Naive thymus-derived CD4-positive, alpha-beta T cell (primary cell): ENCODE measurements at regions not wholly inside any gene's neighbourhood (a gene's known extent, or its start where the extent isn't known, plus 50 kb on each side); places are given as distances from the start of the nearest gene placed in this dataset.

Experiments used
- ATAC-seq: fragments of 150-1000 bp; cut with Tn5 transposase; 2 replicates; pipeline ENCODE4 v1.10.0; 2021; ENCODE audit warnings: mild to moderate bottlenecking, moderate library complexity
- CTCF ChIA-PET: fragments of 350-600 bp; sonication (Branson Sonifier 250); formaldehyde crosslinking; loops from one replicate; lab custom pipeline; 2021; ENCODE audit warnings: antibody characterized with exemption; lab: Charles Lee
- POLR2A ChIA-PET: fragments of 350-600 bp; sonication (Branson Sonifier 250); formaldehyde crosslinking; loops from one replicate; lab custom pipeline; 2021; ENCODE audit warnings: antibody characterized with exemption, inconsistent platforms; lab: Charles Lee
- DNase-seq, 9 donors: peaks; one replicate each; pipeline versions ENCODE4 v3.0.0 to v3.0.0-alpha.2; 2020 to 2022; ENCODE audit warnings: mixed read lengths in 1 of 9
- H3K27ac ChIP-seq: one replicate; pipeline ENCODE4 v1.7.0; 2013; ENCODE audit warnings: mild to moderate bottlenecking, low read depth, low read length, moderate library complexity
- H3K27me3 ChIP-seq, 2 donors: one replicate each; pipeline ENCODE4 v1.7.0; 2013; ENCODE audit warnings: low read length in 2 of 2, mild to moderate bottlenecking in 2 of 2, moderate library complexity in 2 of 2; ENCODE audit not compliant: control insufficient read depth in 2 of 2, insufficient read depth in 2 of 2
- H3K36me3 ChIP-seq, 3 experiments: 1 replicate in 2 of 3; 2 replicates in 1 of 3; pipeline ENCODE4 v1.7.0; 2013; ENCODE audit warnings: low read length in 3 of 3, mild to moderate bottlenecking in 3 of 3, moderate library complexity in 1 of 3; ENCODE audit not compliant: insufficient read depth in 3 of 3, control insufficient read depth in 2 of 3
- H3K4me1 ChIP-seq, 2 donors: one replicate each; pipeline ENCODE4 v1.7.0; 2013; ENCODE audit warnings: low read length in 2 of 2, mild to moderate bottlenecking in 2 of 2, moderate library complexity in 1 of 2; ENCODE audit not compliant: control insufficient read depth in 2 of 2, insufficient read depth in 2 of 2
- H3K4me3 ChIP-seq: 2 replicates; pipeline ENCODE4 v1.7.0; 2013; ENCODE audit warnings: mild to moderate bottlenecking, low read length
- H3K9me3 ChIP-seq, 3 experiments: 1 replicate in 2 of 3; 2 replicates in 1 of 3; pipeline ENCODE4 v1.7.0; 2013; ENCODE audit warnings: low read length in 3 of 3; ENCODE audit not compliant: control insufficient read depth in 2 of 3
- H3K27ac Mint-ChIP-seq, 9 donors: one replicate each; pipeline ENCODE4 v1.8.0; 2020 to 2022; ENCODE audit warnings: mixed read lengths in 9 of 9, mild to moderate bottlenecking in 8 of 9, moderate library complexity in 5 of 9, inconsistent platforms in 2 of 9
- H3K27me3 Mint-ChIP-seq, 5 donors: one replicate each; pipeline ENCODE4 v1.8.0; 2021 to 2022; ENCODE audit warnings: mixed read lengths in 5 of 5, mild to moderate bottlenecking in 1 of 5
- H3K36me3 Mint-ChIP-seq, 5 donors: one replicate each; pipeline ENCODE4 v1.8.0; 2020 to 2022; ENCODE audit warnings: mixed read lengths in 5 of 5, mild to moderate bottlenecking in 3 of 5, inconsistent platforms in 1 of 5
- H3K4me1 Mint-ChIP-seq, 7 donors: one replicate each; pipeline ENCODE4 v1.8.0; 2020 to 2022; ENCODE audit warnings: mixed read lengths in 7 of 7, mild to moderate bottlenecking in 3 of 7, inconsistent platforms in 1 of 7
- H3K4me3 Mint-ChIP-seq, 10 donors: one replicate each; pipeline ENCODE4 v1.8.0; 2020 to 2022; ENCODE audit warnings: mild to moderate bottlenecking in 10 of 10, mixed read lengths in 10 of 10, moderate library complexity in 6 of 10, inconsistent platforms in 2 of 10
- H3K9me3 Mint-ChIP-seq, 11 donors: one replicate each; pipeline ENCODE4 v1.8.0; 2020 to 2022; ENCODE audit warnings: mixed read lengths in 11 of 11, mild to moderate bottlenecking in 4 of 11, inconsistent platforms in 1 of 11, moderate library complexity in 1 of 11
- intact Hi-C, 2 donors: fragments of 100-400 bp; cut with micrococcal nuclease; formaldehyde crosslinking; loops; one replicate each; pipeline ENCODE4 v1.15.1; 2023

DNA sequence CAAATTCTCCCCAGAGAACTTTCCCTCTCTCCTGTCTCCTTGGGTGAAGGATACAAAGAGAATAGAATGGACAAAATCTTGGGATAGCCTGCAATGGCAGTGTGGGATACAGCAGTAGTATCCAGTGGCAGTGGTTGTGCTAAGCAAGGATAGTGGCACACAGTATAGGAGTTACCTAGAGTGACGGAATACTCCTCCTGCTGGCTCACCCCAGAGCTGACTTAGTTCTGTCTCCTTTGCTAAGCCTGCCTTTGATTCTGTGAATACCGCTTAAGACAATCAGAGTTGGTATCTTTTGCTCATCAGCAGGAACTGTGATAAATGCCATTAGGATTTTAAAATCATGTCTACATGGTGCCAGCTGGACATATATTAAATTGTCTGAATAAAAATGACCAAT lies 404.3 kb downstream of the JRKL start:
- DNase-seq = no peak
- no peak overlapping the region for H3K4me3 ChIP-seq
- no peaks in the 10 kb centered on the region for H3K27me3 ChIP-seq
- no peak overlapping the region for H3K27ac ChIP-seq
- H3K4me1 ChIP-seq = no peaks in the 10 kb centered on the region
- H3K27me3 Mint-ChIP-seq = no peaks in the 10 kb centered on the region
- ATAC-seq = no peak
- intact Hi-C loops = no loop called here
- POLR2A ChIA-PET = interaction anchor here (1.1 kb wide), 1 partner anchor 55 kb away, joined by 3 read pairs; no protein-coding TSS in a partner anchor
- CTCF ChIA-PET = no interaction called here
- H3K27ac Mint-ChIP-seq = no peak overlapping the region
- no peaks in the 10 kb centered on the region for H3K36me3 Mint-ChIP-seq
- H3K4me3 Mint-ChIP-seq = no peak overlapping the region
- H3K4me1 Mint-ChIP-seq = no peaks in the 10 kb centered on the region
- peaks cover 0 to 17% (median 5%) of the 10 kb centered on the region in 11 donors for H3K9me3 Mint-ChIP-seq
- H3K9me3 ChIP-seq = no peaks in the 10 kb centered on the region
- no peaks in the 10 kb centered on the region for H3K36me3 ChIP-seq

DNA sequence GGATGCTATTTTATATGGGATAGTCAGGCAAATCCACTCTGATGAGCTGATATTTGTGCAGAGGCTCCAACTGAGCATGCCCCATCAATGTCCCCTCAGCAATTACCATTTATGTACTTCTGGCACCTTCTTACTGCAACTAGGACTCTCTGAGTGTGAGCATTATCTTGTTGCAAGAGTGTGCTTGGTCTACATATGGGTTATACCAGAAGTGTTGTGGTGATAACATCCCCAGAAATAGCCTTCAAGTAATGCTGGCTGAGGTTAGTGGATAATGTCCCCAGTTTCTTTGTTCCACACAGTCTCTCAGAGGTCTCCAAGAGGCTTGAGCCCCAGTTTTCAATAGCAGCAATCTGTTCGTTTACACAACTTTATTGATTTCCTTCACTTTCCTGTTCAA lies 408.6 kb downstream of the JRKL start:
- intact Hi-C loops = no loop called here
- H3K27me3 ChIP-seq = no peaks in the 10 kb centered on the region
- H3K27me3 Mint-ChIP-seq = no peaks in the 10 kb centered on the region
- peaks cover 0 to 4% (median 0%) of the 10 kb centered on the region in 11 donors for H3K9me3 Mint-ChIP-seq
- no peaks in the 10 kb centered on the region for H3K4me1 ChIP-seq
- no peaks in the 10 kb centered on the region for H3K4me1 Mint-ChIP-seq
- H3K36me3 Mint-ChIP-seq = no peaks in the 10 kb centered on the region
- H3K4me3 Mint-ChIP-seq = no peak overlapping the region
- H3K27ac ChIP-seq = no peak overlapping the region
- no peaks in the 10 kb centered on the region for H3K9me3 ChIP-seq
- ChIA-PET CTCF (no interaction called here), POLR2A (no interaction called here)
- ATAC-seq (no peak), DNase-seq (no peak)
- H3K36me3 ChIP-seq = no peaks in the 10 kb centered on the region
- no peak overlapping the region for H3K4me3 ChIP-seq
- H3K27ac Mint-ChIP-seq = no peak overlapping the region

DNA sequence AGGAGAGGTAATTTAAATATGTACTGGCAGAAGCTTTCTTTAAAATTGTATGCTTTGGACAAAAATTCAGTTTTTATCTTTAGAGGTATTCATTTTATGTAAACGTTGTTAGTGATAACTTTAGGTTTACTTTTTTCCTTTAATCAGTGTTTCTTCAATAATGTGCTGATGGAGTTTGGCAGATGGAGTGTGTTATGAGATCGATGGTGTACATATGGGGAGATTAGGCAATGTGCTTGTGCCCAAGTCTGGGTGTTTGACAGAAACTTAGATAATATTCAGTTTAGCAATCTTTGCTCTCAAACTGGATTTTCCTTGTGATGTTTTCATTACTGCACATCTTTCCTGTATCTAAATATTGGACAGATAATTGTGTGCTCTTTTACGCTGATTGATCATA lies 425.4 kb downstream of the JRKL start:
- H3K27ac Mint-ChIP-seq = no peak overlapping the region
- CTCF ChIA-PET = no interaction called here
- Histone ChIP-seq H3K27me3 (no peaks in the 10 kb centered on the region), H3K4me3 (no peak overlapping the region), H3K27ac (no peak overlapping the region), H3K4me1 (no peaks in the 10 kb centered on the region), H3K36me3 (no peaks in the 10 kb centered on the region), H3K9me3 (no peaks in the 10 kb centered on the region)
- H3K4me3 Mint-ChIP-seq = no peak overlapping the region
- intact Hi-C loops = no loop called here
- H3K9me3 Mint-ChIP-seq = peaks cover 0 to 11% (median 5%) of the 10 kb centered on the region in 11 donors
- no peak for ATAC-seq
- no peaks in the 10 kb centered on the region for H3K36me3 Mint-ChIP-seq
- H3K27me3 Mint-ChIP-seq = peaks cover 0 to 3% (median 0%) of the 10 kb centered on the region in 5 donors
- no peak for DNase-seq
- POLR2A ChIA-PET = no interaction called here
- H3K4me1 Mint-ChIP-seq = no peaks in the 10 kb centered on the region

DNA sequence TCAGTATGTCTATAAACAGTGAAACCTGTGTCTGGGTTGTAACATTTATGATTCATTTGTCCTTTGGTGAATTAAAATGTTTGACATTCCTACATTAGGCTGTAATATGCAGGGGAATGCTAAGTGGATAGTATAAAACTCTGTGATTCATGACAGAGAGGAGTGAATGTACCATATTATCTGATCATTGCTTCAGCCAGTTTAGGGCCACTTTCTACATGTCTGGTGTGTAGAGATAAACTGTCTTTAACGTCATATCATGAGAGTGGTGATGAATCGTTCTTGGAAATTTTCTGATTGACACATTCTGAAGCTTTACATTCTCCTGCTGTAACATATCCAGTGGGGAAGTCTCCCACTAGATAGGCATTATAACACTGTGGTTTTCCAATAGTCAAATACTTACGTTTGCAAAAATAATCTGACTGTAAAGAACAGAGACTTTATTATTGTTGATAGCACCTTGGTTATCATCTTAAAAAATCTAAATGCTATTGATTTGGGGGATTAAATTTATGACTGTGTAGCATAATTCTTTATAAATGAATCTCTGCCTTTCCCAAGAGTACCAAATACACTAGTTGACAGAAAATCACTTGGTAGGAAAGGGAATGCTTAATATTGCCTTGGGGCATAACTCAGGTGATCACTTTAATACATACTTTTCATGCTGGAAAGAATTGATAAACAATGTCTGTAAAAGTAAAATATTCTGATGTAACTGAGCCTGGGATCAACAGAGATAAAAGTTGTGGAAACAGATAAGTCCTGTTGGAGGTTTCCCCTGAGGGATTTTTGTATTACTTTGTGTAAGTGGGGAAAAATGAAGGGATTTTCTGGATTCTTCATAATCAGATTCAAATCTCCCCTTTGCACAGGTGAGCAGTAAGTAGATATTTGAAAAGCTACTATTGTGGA lies 427.9 kb downstream of the JRKL start:
- Mint-ChIP-seq H3K4me3 (no peak overlapping the region), H3K4me1 (no peaks in the 10 kb centered on the region), H3K9me3 (peaks cover 0 to 9% (median 5%) of the 10 kb centered on the region in 11 donors), H3K36me3 (no peaks in the 10 kb centered on the region), H3K27ac (no peak overlapping the region), H3K27me3 (peaks cover 0 to 3% (median 0%) of the 10 kb centered on the region in 5 donors)
- intact Hi-C loops = no loop called here
- CTCF ChIA-PET = no interaction called here
- Histone ChIP-seq H3K4me1 (no peaks in the 10 kb centered on the region), H3K36me3 (no peaks in the 10 kb centered on the region), H3K27me3 (no peaks in the 10 kb centered on the region), H3K9me3 (no peaks in the 10 kb centered on the region), H3K4me3 (no peak overlapping the region), H3K27ac (no peak overlapping the region)
- ATAC-seq = no peak
- POLR2A ChIA-PET = no interaction called here
- DNase-seq = no peak

DNA sequence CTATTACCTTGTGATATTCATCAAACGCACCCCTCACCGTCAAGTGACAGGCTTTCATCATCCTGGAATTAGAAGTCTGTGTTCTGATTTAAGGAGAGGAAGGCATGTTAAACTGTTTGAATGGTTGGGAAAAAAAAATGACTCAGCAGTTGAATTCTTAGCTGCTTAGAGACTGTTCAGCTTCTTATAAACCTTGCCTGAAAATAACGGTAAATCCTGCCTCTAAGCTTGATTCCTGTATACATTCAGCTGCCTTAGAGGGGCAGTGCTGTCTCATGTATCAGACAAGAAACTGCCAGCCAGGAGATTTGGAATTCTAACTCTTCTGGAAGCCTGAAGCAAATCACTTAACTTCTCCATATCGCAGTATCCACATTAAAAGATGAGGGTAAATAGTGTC lies 437.4 kb downstream of the JRKL start:
- Mint-ChIP-seq H3K4me3 (no peak overlapping the region), H3K27me3 (no peaks in the 10 kb centered on the region), H3K27ac (no peak overlapping the region), H3K36me3 (no peaks in the 10 kb centered on the region), H3K4me1 (no peaks in the 10 kb centered on the region), H3K9me3 (peaks cover 0 to 6% (median 0%) of the 10 kb centered on the region in 11 donors)
- POLR2A ChIA-PET = no interaction called here
- CTCF ChIA-PET = no interaction called here
- no peaks in the 10 kb centered on the region for H3K4me1 ChIP-seq
- no peak overlapping the region for H3K27ac ChIP-seq
- no peak overlapping the region for H3K4me3 ChIP-seq
- ATAC-seq (no peak), DNase-seq (no peak)
- intact Hi-C loops = no loop called here
- H3K27me3 ChIP-seq = no peaks in the 10 kb centered on the region
- no peaks in the 10 kb centered on the region for H3K9me3 ChIP-seq
- H3K36me3 ChIP-seq = no peaks in the 10 kb centered on the region

DNA sequence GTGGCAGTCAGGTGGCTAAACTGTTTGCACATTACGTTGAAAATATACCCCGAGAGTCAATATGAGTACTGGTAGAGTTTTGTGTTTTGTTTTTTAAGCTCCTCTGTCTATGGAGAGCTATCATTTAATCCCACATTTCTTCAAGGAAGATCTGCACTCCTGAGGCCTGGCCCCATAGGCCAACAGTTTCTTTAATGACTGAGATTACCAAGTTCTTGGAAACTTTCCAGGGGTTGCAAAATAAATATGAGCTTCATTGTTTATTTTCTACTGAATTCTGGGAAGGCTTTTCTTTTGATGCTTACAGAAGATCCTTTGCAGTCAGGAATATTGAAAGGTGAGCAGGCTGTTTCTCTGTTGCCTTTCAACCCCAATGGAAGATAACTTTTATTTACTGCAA lies 452.0 kb downstream of the JRKL start:
- no peaks in the 10 kb centered on the region for H3K4me1 Mint-ChIP-seq
- intact Hi-C loops = no loop called here
- ChIA-PET CTCF (no interaction called here), POLR2A (no interaction called here)
- H3K36me3 ChIP-seq = no peaks in the 10 kb centered on the region
- H3K27me3 Mint-ChIP-seq = no peaks in the 10 kb centered on the region
- H3K27ac ChIP-seq = no peak overlapping the region
- no peak for ATAC-seq
- no peak for DNase-seq
- peaks cover 0 to 8% (median 0%) of the 10 kb centered on the region in 11 donors for H3K9me3 Mint-ChIP-seq
- H3K4me3 ChIP-seq = no peak overlapping the region
- no peaks in the 10 kb centered on the region for H3K27me3 ChIP-seq
- no peaks in the 10 kb centered on the region for H3K9me3 ChIP-seq
- no peak overlapping the region for H3K4me3 Mint-ChIP-seq
- no peak overlapping the region for H3K27ac Mint-ChIP-seq
- H3K4me1 ChIP-seq = no peaks in the 10 kb centered on the region
- H3K36me3 Mint-ChIP-seq = no peaks in the 10 kb centered on the region

DNA sequence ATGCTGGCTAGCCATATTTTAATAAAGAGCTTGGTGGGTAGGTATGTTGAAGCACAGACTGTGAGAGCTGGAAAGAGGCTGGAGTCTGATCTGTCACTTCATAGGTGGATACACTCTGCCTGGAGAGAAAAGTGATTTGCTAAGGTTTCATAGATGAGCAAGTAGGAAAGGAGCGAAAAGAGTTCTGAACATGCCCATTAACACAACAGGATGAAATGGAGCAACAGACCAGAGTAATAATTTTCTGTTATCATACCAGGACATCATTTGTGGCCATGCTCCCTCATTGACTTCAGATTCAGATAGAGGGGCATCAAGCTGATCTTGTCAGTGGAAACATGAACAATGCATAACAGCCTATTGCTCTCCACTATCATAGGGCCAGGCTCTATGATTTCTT lies 452.9 kb downstream of the JRKL start:
- ATAC-seq (no peak), DNase-seq (no peak)
- no peak overlapping the region for H3K27ac ChIP-seq
- H3K27ac Mint-ChIP-seq = no peak overlapping the region
- no peaks in the 10 kb centered on the region for H3K9me3 ChIP-seq
- H3K27me3 Mint-ChIP-seq = no peaks in the 10 kb centered on the region
- CTCF ChIA-PET = no interaction called here
- peaks cover 0 to 8% (median 0%) of the 10 kb centered on the region in 11 donors for H3K9me3 Mint-ChIP-seq
- H3K36me3 Mint-ChIP-seq = no peaks in the 10 kb centered on the region
- no peaks in the 10 kb centered on the region for H3K4me1 Mint-ChIP-seq
- H3K4me1 ChIP-seq = no peaks in the 10 kb centered on the region
- no peaks in the 10 kb centered on the region for H3K36me3 ChIP-seq
- no peak overlapping the region for H3K4me3 ChIP-seq
- no peak overlapping the region for H3K4me3 Mint-ChIP-seq
- no peaks in the 10 kb centered on the region for H3K27me3 ChIP-seq
- intact Hi-C loops = no loop called here
- POLR2A ChIA-PET = no interaction called here
